Esophagus muscularis mucosa (tissue), 4 donors: ENCODE measurements at regions not wholly inside any gene's neighbourhood (a gene's known extent, or its start where the extent isn't known, plus 50 kb on each side); places are given as distances from the start of the nearest gene placed in this dataset.
"Not testable (repeated sequence)": the region's sequence is repeated elsewhere in the genome, so short reads cannot be mapped to it uniquely, and the experiment has no call there.

Experiments used
- DNase-seq: peaks from one replicate; pipeline ENCODE4 v3.0.0-alpha.2; 2017; ENCODE audit errors: extremely low spot score
- H3K27ac ChIP-seq, 4 donors: fragments of 200-600 bp; sonication (generic); replicated peaks in 1 of 4; 1 replicate in 3 of 4; 2 replicates in 1 of 4; pipeline ENCODE4 v1.5.1; 2016 to 2019; ENCODE audit warnings: mild to moderate bottlenecking in 1 of 4
- H3K27me3 ChIP-seq, 4 donors: fragments of 200-600 bp; sonication (generic); one replicate each; pipeline versions ENCODE4 v1.5.1 to v1.6.0; 2016 to 2019
- H3K36me3 ChIP-seq, 4 donors: fragments of 200-600 bp; sonication (generic); one replicate each; pipeline ENCODE4 v1.5.1; 2016 to 2019
- H3K4me1 ChIP-seq, 4 donors: fragments of 200-600 bp; sonication (generic); one replicate each; pipeline ENCODE4 v1.5.1; 2016 to 2019
- H3K4me3 ChIP-seq, 4 donors: fragments of 200-600 bp; sonication (generic); 1 replicate in 2 of 4; 2 replicates in 2 of 4; pipeline ENCODE4 v1.5.1; 2016 to 2019; ENCODE audit warnings: mild to moderate bottlenecking in 4 of 4, moderate library complexity in 1 of 4
- H3K9me3 ChIP-seq, 4 donors: fragments of 200-600 bp; sonication (generic); 1 replicate in 3 of 4; 2 replicates in 1 of 4; pipeline ENCODE4 v1.5.1; 2016 to 2019
- CTCF ChIP-seq, 3 experiments: fragments of 200-600 bp in 2 of 3; fragments of 450-650 bp in 1 of 3; sonication (generic) in 2 of 3; IDR thresholded peaks; one replicate each; pipeline ENCODE4 v1.5.1; 2017 to 2019; ENCODE audit warnings: antibody characterized with exemption in 3 of 3, mild to moderate bottlenecking in 2 of 3, moderate library complexity in 1 of 3
- EP300 ChIP-seq: sonication (generic); formaldehyde crosslinking; IDR thresholded peaks from one replicate; pipeline ENCODE4 v1.6.1; 2017; ENCODE audit warnings: antibody characterized with exemption
- POLR2A ChIP-seq: fragments of 450-650 bp; IDR thresholded peaks from one replicate; pipeline ENCODE4 v1.6.1; 2017; ENCODE audit warnings: antibody characterized with exemption, moderate library complexity, mild to moderate bottlenecking, low read depth
- POLR2AphosphoS5 ChIP-seq, 2 donors: sonication (generic); formaldehyde crosslinking; IDR thresholded peaks; one replicate each; pipeline ENCODE4 v1.6.1; 2017; ENCODE audit warnings: antibody characterized with exemption in 2 of 2
- WGBS: methylation state at CpG from one replicate; pipeline ENCODE4 v1.1.5; 2018; 5-methylcytosine and 5-hydroxymethylcytosine counted together
- intact Hi-C: fragments of 100-400 bp; cut with DNase I; formaldehyde crosslinking; loops from one replicate; pipeline ENCODE4 v1.15.1; 2023

- no peaks in the 10 kb centered on the region for H3K9me3 ChIP-seq
- H3K4me3 ChIP-seq = no peak overlapping the region
- H3K27ac ChIP-seq = no peak overlapping the region
- WGBS = 91% methylated on average over 4 of the region's 4 CpGs
- no peak for DNase-seq
- no peaks in the 10 kb centered on the region for H3K36me3 ChIP-seq
- H3K4me1 ChIP-seq = no peaks in the 10 kb centered on the region
- intact Hi-C loops = no loop called here
- no peak for TF ChIP-seq POLR2AphosphoS5 (IDR thresholded peaks at IDR 0.05)
- H3K27me3 ChIP-seq = no peaks in the 10 kb centered on the region
These were observed 178.6 kb downstream of the TBX15 start for GRCh38 chr1:118809586-118809985.

- H3K4me3 ChIP-seq, H3K36me3 ChIP-seq, intact Hi-C loops, H3K27ac ChIP-seq, H3K27me3 ChIP-seq, DNase-seq, H3K9me3 ChIP-seq, H3K4me1 ChIP-seq: not testable (repeated sequence)
- WGBS = 78% methylated on average over 5 of the region's 5 CpGs
These were observed 185.0 kb downstream of the TBX15 start for GRCh38 chr1:118803128-118803527.

- Histone ChIP-seq H3K9me3 (peaks cover 0 to 39% (median 19%) of the 10 kb centered on the region in 4 donors), H3K27ac (no peak overlapping the region), H3K27me3 (no peaks in the 10 kb centered on the region), H3K4me3 (no peak overlapping the region), H3K36me3 (no peaks in the 10 kb centered on the region), H3K4me1 (no peaks in the 10 kb centered on the region)
- no peak for TF ChIP-seq CTCF (IDR thresholded peaks at IDR 0.05)
- no peak for TF ChIP-seq POLR2A
- 50% methylated on average over 2 of the region's 2 CpGs for WGBS
- intact Hi-C loops = no loop called here
- no peak for DNase-seq
These were observed 196.9 kb downstream of the TBX15 start for GRCh38 chr1:118791094-118791691.

- H3K27me3 ChIP-seq = no peaks in the 10 kb centered on the region
- H3K4me1 ChIP-seq = no peaks in the 10 kb centered on the region
- H3K9me3 ChIP-seq = peaks cover 0 to 35% (median 19%) of the 10 kb centered on the region in 4 donors
- intact Hi-C loops = no loop called here
- no peak overlapping the region for H3K27ac ChIP-seq
- WGBS = no CpG with 5 or more reads among the region's 1 CpG
- no peak overlapping the region for H3K4me3 ChIP-seq
- no peak for DNase-seq
- TF ChIP-seq POLR2AphosphoS5 (IDR thresholded peaks at IDR 0.05) (no peak), POLR2A (no peak), EP300 (no peak), CTCF (IDR thresholded peaks at IDR 0.05) (no peak)
- H3K36me3 ChIP-seq = no peaks in the 10 kb centered on the region
These were observed 199.7 kb downstream of the TBX15 start for GRCh38 chr1:118788463-118788862.

- H3K4me3 ChIP-seq = no peak overlapping the region
- 80% methylated on average over 4 of the region's 4 CpGs for WGBS
- no peak for TF ChIP-seq CTCF (IDR thresholded peaks at IDR 0.05)
- peaks cover 0 to 26% (median 13%) of the 10 kb centered on the region in 4 donors for H3K9me3 ChIP-seq
- no peak overlapping the region for H3K27ac ChIP-seq
- intact Hi-C loops = no loop called here
- no peaks in the 10 kb centered on the region for H3K36me3 ChIP-seq
- H3K27me3 ChIP-seq = no peaks in the 10 kb centered on the region
- no peak for DNase-seq
- no peaks in the 10 kb centered on the region for H3K4me1 ChIP-seq
These were observed 201.5 kb downstream of the TBX15 start for GRCh38 chr1:118786454-118787155.

GRCh38 chr1:118785246-118785645 lies 202.9 kb downstream of the TBX15 start:
- H3K27me3 ChIP-seq = no peaks in the 10 kb centered on the region
- TF ChIP-seq CTCF (IDR thresholded peaks at IDR 0.05) = no peak
- no peaks in the 10 kb centered on the region for H3K36me3 ChIP-seq
- WGBS = 58% methylated on average over 1 of the region's 2 CpGs
- intact Hi-C loops = no loop called here
- H3K27ac ChIP-seq = no peak overlapping the region
- no peak overlapping the region for H3K4me3 ChIP-seq
- no peaks in the 10 kb centered on the region for H3K4me1 ChIP-seq
- peaks cover 0 to 13% (median 5%) of the 10 kb centered on the region in 4 donors for H3K9me3 ChIP-seq
- DNase-seq = no peak
